ENCODE measurements at regions not wholly inside any gene's neighbourhood (a gene's known extent, or its start where the extent isn't known, plus 50 kb on each side); places are given as distances from the start of the nearest gene placed in this dataset.

- no peak overlapping the region for H3K27ac ChIP-seq
- no peaks in the 10 kb centered on the region for H3K27me3 ChIP-seq
- DNase-seq: no peak
- H3K36me3 ChIP-seq: no peaks in the 10 kb centered on the region
- H3K9me3 ChIP-seq: peaks cover 0 to 2% of the 10 kb centered on the region in 2 donors
- intact Hi-C loops (cut with DNase I): no loop called here
- no peak for TF ChIP-seq CTCF (IDR thresholded peaks at IDR 0.05)
- no peak overlapping the region for H3K4me3 ChIP-seq
- ATAC-seq: no peak
- no peaks in the 10 kb centered on the region for H3K4me1 ChIP-seq
These were observed 385.1 kb downstream of the LTN1 start for GRCh38 chr21:28607545-28607944.

GRCh38 chr21:28604946-28605537, 387.6 kb downstream of the LTN1 start:
- no peak for ATAC-seq

GRCh38 chr21:28602546-28602945, 390.1 kb downstream of the LTN1 start:
- DNase-seq: no peak
- H3K27me3 ChIP-seq: no peaks in the 10 kb centered on the region
- ATAC-seq: no peak
- no peak overlapping the region for H3K4me3 ChIP-seq
- no peak overlapping the region for H3K27ac ChIP-seq
- H3K36me3 ChIP-seq: no peaks in the 10 kb centered on the region
- no peak for TF ChIP-seq CTCF (IDR thresholded peaks at IDR 0.05)
- no peaks in the 10 kb centered on the region for H3K4me1 ChIP-seq
- peaks cover 0 to 18% of the 10 kb centered on the region in 2 donors for H3K9me3 ChIP-seq
- intact Hi-C loops (cut with DNase I): no loop called here

More at GRCh38 chr21:28604946-28605537, 387.6 kb downstream of the LTN1 start:
- intact Hi-C loops (cut with DNase I): no loop called here
- DNase-seq: no peak
- TF ChIP-seq CTCF (IDR thresholded peaks at IDR 0.05): no peak
- H3K27me3 ChIP-seq: no peaks in the 10 kb centered on the region
- H3K27ac ChIP-seq: no peak overlapping the region
- H3K4me1 ChIP-seq: no peaks in the 10 kb centered on the region
- H3K9me3 ChIP-seq: peaks cover 0 to 8% of the 10 kb centered on the region in 2 donors
- no peaks in the 10 kb centered on the region for H3K36me3 ChIP-seq
- no peak overlapping the region for H3K4me3 ChIP-seq

- intact Hi-C loops (cut with DNase I): no loop called here
- H3K4me1 ChIP-seq: no peaks in the 10 kb centered on the region
- no peak overlapping the region for H3K4me3 ChIP-seq
- no peaks in the 10 kb centered on the region for H3K27me3 ChIP-seq
- DNase-seq (no peak), ATAC-seq (no peak)
- H3K36me3 ChIP-seq: no peaks in the 10 kb centered on the region
- no peak for TF ChIP-seq CTCF (IDR thresholded peaks at IDR 0.05)
- peaks cover 0 to 18% of the 10 kb centered on the region in 2 donors for H3K9me3 ChIP-seq
- H3K27ac ChIP-seq: no peak overlapping the region
These were observed 394.5 kb downstream of the LTN1 start for GRCh38 chr21:28598214-28598613.

GRCh38 chr21:28592205-28592865, 400.3 kb downstream of the LTN1 start:
- ATAC-seq (no peak), DNase-seq (no peak)
- no peaks in the 10 kb centered on the region for H3K9me3 ChIP-seq
- intact Hi-C loops (cut with DNase I): no loop called here
- H3K27ac ChIP-seq: no peak overlapping the region
- H3K4me3 ChIP-seq: no peak overlapping the region
- no peak for TF ChIP-seq CTCF (IDR thresholded peaks at IDR 0.05)
- no peaks in the 10 kb centered on the region for H3K36me3 ChIP-seq
- H3K4me1 ChIP-seq: no peaks in the 10 kb centered on the region
- H3K27me3 ChIP-seq: no peaks in the 10 kb centered on the region

All from left lung (tissue), 4 donors.